Mesenchymal stem cell (in vitro differentiated cells and primary cell): ENCODE measurements at regions not wholly inside any gene's neighbourhood (a gene's known extent, or its start where the extent isn't known, plus 50 kb on each side); places are given as distances from the start of the nearest gene placed in this dataset.

Experiments used
- DNase-seq: peaks from one replicate; pipeline ENCODE4 v3.0.0-alpha.2; 2013
- H2AFZ ChIP-seq: one replicate; pipeline ENCODE4 v1.6.1; 2013; ENCODE audit warnings: low read depth, mild to moderate bottlenecking, control low read depth, inconsistent platforms, low read length, moderate library complexity
- H2AK5ac ChIP-seq: 2 replicates; pipeline ENCODE4 v1.6.1; 2013; ENCODE audit warnings: low read length, moderate library complexity, mild to moderate bottlenecking, inconsistent platforms; ENCODE audit not compliant: severe bottlenecking
- H2BK120ac ChIP-seq: one replicate; pipeline ENCODE4 v1.6.1; 2013; ENCODE audit warnings: low read depth, mild to moderate bottlenecking, inconsistent platforms, low read length, moderate library complexity
- H2BK12ac ChIP-seq, 2 experiments: one replicate each; pipeline ENCODE4 v1.6.1; 2013; ENCODE audit warnings: inconsistent platforms in 2 of 2, low read length in 2 of 2, mild to moderate bottlenecking in 2 of 2, moderate library complexity in 2 of 2, control low read depth in 1 of 2
- H2BK15ac ChIP-seq: one replicate; pipeline ENCODE4 v1.6.1; 2013; ENCODE audit warnings: mild to moderate bottlenecking, low read depth, inconsistent platforms; ENCODE audit not compliant: poor library complexity, severe bottlenecking
- H2BK5ac ChIP-seq: 2 replicates; pipeline ENCODE4 v1.6.1; 2013; ENCODE audit warnings: low read depth, mild to moderate bottlenecking, low read length, control low read depth, inconsistent platforms; ENCODE audit not compliant: poor library complexity, severe bottlenecking
- H3K14ac ChIP-seq, 2 experiments: one replicate each; pipeline ENCODE4 v1.6.1; 2013; ENCODE audit warnings: inconsistent platforms in 2 of 2, low read length in 2 of 2, control low read depth in 1 of 2, mild to moderate bottlenecking in 1 of 2, moderate library complexity in 1 of 2
- H3K18ac ChIP-seq, 2 experiments: one replicate each; pipeline ENCODE4 v1.6.1; 2013; ENCODE audit warnings: inconsistent platforms in 2 of 2, low read length in 2 of 2, control low read depth in 1 of 2, low read depth in 1 of 2, mild to moderate bottlenecking in 1 of 2
- H3K23ac ChIP-seq, 2 experiments: one replicate each; pipeline ENCODE4 v1.6.1; 2013; ENCODE audit warnings: inconsistent platforms in 2 of 2, low read length in 2 of 2, mild to moderate bottlenecking in 2 of 2, moderate library complexity in 2 of 2, control low read depth in 1 of 2
- H3K27ac ChIP-seq: 2 replicates; pipeline ENCODE4 v1.5.1; 2013; ENCODE audit warnings: mild to moderate bottlenecking, moderate library complexity, low read length, control low read depth, inconsistent platforms; ENCODE audit not compliant: poor library complexity, severe bottlenecking
- H3K27me3 ChIP-seq, 2 experiments: 2 replicates each; pipeline versions ENCODE4 v1.6.1 to v1.7.0; 2013; ENCODE audit warnings: low read length in 2 of 2, mild to moderate bottlenecking in 2 of 2, moderate library complexity in 2 of 2, control low read depth in 1 of 2, inconsistent platforms in 1 of 2; ENCODE audit not compliant: control insufficient read depth in 1 of 2, insufficient read depth in 1 of 2
- H3K36me3 ChIP-seq, 2 experiments: 2 replicates each; pipeline versions ENCODE4 v1.6.1 to v1.7.0; 2013; ENCODE audit warnings: low read length in 2 of 2, control low read depth in 1 of 2, inconsistent platforms in 1 of 2, low read depth in 1 of 2, mild to moderate bottlenecking in 1 of 2; ENCODE audit not compliant: insufficient read depth in 2 of 2, control insufficient read depth in 1 of 2
- H3K4ac ChIP-seq, 2 experiments: one replicate each; pipeline ENCODE4 v1.6.1; 2013; ENCODE audit warnings: inconsistent platforms in 2 of 2, low read length in 2 of 2, mild to moderate bottlenecking in 2 of 2, moderate library complexity in 2 of 2, control low read depth in 1 of 2, low read depth in 1 of 2
- H3K4me1 ChIP-seq: 2 replicates; pipeline ENCODE4 v1.6.1; 2013; ENCODE audit warnings: low read depth, low read length, control low read depth; ENCODE audit not compliant: control insufficient read depth, insufficient read depth
- H3K4me2 ChIP-seq: 2 replicates; pipeline ENCODE4 v1.6.1; 2013; ENCODE audit warnings: low read length, mild to moderate bottlenecking, inconsistent platforms; ENCODE audit not compliant: poor library complexity, severe bottlenecking
- H3K4me3 ChIP-seq, 2 experiments: 2 replicates each; pipeline versions ENCODE4 v1.5.1 to v1.7.0; 2013; ENCODE audit warnings: low read length in 2 of 2, mild to moderate bottlenecking in 2 of 2, control low read depth in 1 of 2, low read depth in 1 of 2; ENCODE audit not compliant: insufficient read depth in 1 of 2
- H3K79me1 ChIP-seq: replicated peaks from 2 replicates; pipeline ENCODE4 v1.6.1; 2013; ENCODE audit warnings: mild to moderate bottlenecking, control low read depth, low read length, inconsistent platforms; ENCODE audit not compliant: poor library complexity, severe bottlenecking
- H3K9ac ChIP-seq: 2 replicates; pipeline ENCODE4 v1.7.0; 2013; ENCODE audit warnings: mild to moderate bottlenecking, low read length, moderate library complexity
- H3K9me3 ChIP-seq: 2 replicates; pipeline ENCODE4 v1.7.0; 2013; ENCODE audit warnings: mild to moderate bottlenecking, low read length; ENCODE audit not compliant: control insufficient read depth
- H4K8ac ChIP-seq: one replicate; pipeline ENCODE4 v1.6.1; 2013; ENCODE audit warnings: inconsistent platforms, mild to moderate bottlenecking, low read length, moderate library complexity
- H4K91ac ChIP-seq: one replicate; pipeline ENCODE4 v1.6.1; 2013; ENCODE audit warnings: mild to moderate bottlenecking, low read length, inconsistent platforms
- WGBS: methylation state at CpG from one replicate; pipeline ENCODE4 v1.1.7; 2013; ENCODE audit warnings: mixed read lengths; 5-methylcytosine and 5-hydroxymethylcytosine counted together

DNA sequence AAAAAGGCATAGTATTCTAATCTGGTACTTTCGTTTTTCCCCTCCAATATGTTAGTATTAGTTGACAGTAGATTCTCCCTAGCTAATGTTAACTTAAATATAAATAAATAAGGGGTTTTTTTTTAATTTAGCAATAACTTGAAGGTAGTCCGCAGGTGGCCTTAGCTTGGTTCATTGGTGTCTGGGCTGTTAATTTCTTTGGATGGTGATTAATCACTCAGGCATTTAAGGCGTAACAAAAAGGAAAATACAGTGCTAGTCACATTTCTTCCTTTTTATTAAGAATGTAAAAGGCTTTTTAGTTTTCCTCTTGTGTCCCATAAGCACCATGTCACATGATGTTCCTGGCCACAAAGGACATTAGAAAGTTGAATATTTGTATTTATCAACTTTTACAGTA lies 161.0 kb upstream of the POT1 start:
- no peak overlapping the region for H3K4me3 ChIP-seq
- no peak overlapping the region for H2BK120ac ChIP-seq
- no peak for DNase-seq
- H3K36me3 ChIP-seq = no peaks in the 10 kb centered on the region
- 100% methylated on average over 1 of the region's 3 CpGs for WGBS
- H3K27me3 ChIP-seq = no peaks in the 10 kb centered on the region
- H3K4me2 ChIP-seq = no peak overlapping the region
- H3K9me3 ChIP-seq = no peaks in the 10 kb centered on the region
- no peak overlapping the region for H4K91ac ChIP-seq
- no peak overlapping the region for H2BK12ac ChIP-seq
- no peak overlapping the region for H3K18ac ChIP-seq
- H3K4me1 ChIP-seq = no peaks in the 10 kb centered on the region
- H3K9ac ChIP-seq = no peak overlapping the region
- no peak overlapping the region for H2BK15ac ChIP-seq
- H2BK5ac ChIP-seq = no peak overlapping the region
- no peak overlapping the region for H2AFZ ChIP-seq
- no peak overlapping the region for H3K23ac ChIP-seq
- no peak overlapping the region for H4K8ac ChIP-seq
- no peak overlapping the region for H2AK5ac ChIP-seq
- H3K14ac ChIP-seq = no peak overlapping the region
- H3K4ac ChIP-seq = no peak overlapping the region
- H3K27ac ChIP-seq = no peak overlapping the region
- H3K79me1 ChIP-seq = no peaks in the 10 kb centered on the region

DNA sequence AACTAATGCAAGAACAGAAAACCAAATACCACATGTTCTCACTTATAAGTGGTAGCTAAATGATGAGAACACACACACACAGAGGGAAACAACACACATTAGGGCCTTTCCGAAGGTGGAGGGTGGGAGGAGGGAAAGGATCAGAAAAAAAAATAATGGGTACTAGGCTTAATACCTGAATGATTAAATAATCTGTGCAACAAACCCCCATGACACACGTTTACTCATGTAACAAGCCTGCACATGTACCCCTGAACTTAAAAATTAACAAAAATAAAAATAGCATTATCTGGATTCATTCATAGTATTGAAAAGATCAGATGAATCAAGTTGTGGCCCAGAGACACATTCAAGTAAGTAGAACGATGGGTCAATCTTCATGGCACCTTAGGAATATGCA lies 159.5 kb upstream of the POT1 start:
- H4K91ac ChIP-seq = no peak overlapping the region
- H3K79me1 ChIP-seq = no peaks in the 10 kb centered on the region
- WGBS = 100% methylated on average over 1 of the region's 3 CpGs
- no peak overlapping the region for H3K9ac ChIP-seq
- no peak overlapping the region for H3K23ac ChIP-seq
- H2BK12ac ChIP-seq = no peak overlapping the region
- H2AFZ ChIP-seq = no peak overlapping the region
- DNase-seq = no peak
- H3K27me3 ChIP-seq = no peaks in the 10 kb centered on the region
- no peak overlapping the region for H2AK5ac ChIP-seq
- no peaks in the 10 kb centered on the region for H3K4me1 ChIP-seq
- no peaks in the 10 kb centered on the region for H3K36me3 ChIP-seq
- H3K14ac ChIP-seq = no peak overlapping the region
- H3K27ac ChIP-seq = no peak overlapping the region
- no peak overlapping the region for H3K4ac ChIP-seq
- H3K4me2 ChIP-seq = no peak overlapping the region
- no peak overlapping the region for H2BK5ac ChIP-seq
- H3K18ac ChIP-seq = no peak overlapping the region
- H2BK15ac ChIP-seq = no peak overlapping the region
- H2BK120ac ChIP-seq = no peak overlapping the region
- no peak overlapping the region for H3K4me3 ChIP-seq
- no peaks in the 10 kb centered on the region for H3K9me3 ChIP-seq
- no peak overlapping the region for H4K8ac ChIP-seq

DNA sequence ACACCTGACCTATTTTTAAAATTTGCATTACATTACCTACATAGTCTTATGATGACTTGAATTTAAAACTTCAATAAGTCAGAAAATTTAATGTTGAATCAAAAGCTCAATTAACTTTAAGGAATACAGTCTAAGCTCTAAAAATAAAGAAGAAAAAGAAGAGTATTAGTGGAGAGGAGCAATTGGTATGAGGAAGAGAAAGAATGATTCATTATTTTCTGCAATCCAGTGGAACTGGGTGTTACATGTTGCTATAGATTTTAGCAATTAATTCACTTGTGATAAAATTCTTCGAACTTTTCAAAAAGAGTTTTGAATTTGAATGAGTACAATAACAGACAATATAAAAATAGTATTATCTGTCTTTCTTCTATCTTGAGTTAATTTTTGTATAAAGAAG lies 158.9 kb upstream of the POT1 start:
- Histone ChIP-seq H2AK5ac (no peak overlapping the region), H3K4ac (no peak overlapping the region), H3K27ac (no peak overlapping the region), H3K4me2 (no peak overlapping the region), H2BK120ac (no peak overlapping the region), H3K4me1 (no peaks in the 10 kb centered on the region), H2BK12ac (no peak overlapping the region), H3K9ac (no peak overlapping the region), H2BK15ac (no peak overlapping the region), H3K18ac (no peak overlapping the region), H3K36me3 (no peaks in the 10 kb centered on the region), H4K8ac (no peak overlapping the region), H3K27me3 (no peaks in the 10 kb centered on the region), H2BK5ac (no peak overlapping the region), H3K79me1 (no peaks in the 10 kb centered on the region), H3K14ac (no peak overlapping the region), H3K4me3 (no peak overlapping the region), H4K91ac (no peak overlapping the region), H3K23ac (no peak overlapping the region), H3K9me3 (no peaks in the 10 kb centered on the region), H2AFZ (no peak overlapping the region)
- no CpG with 5 or more reads among the region's 1 CpG for WGBS
- no peak for DNase-seq

DNA sequence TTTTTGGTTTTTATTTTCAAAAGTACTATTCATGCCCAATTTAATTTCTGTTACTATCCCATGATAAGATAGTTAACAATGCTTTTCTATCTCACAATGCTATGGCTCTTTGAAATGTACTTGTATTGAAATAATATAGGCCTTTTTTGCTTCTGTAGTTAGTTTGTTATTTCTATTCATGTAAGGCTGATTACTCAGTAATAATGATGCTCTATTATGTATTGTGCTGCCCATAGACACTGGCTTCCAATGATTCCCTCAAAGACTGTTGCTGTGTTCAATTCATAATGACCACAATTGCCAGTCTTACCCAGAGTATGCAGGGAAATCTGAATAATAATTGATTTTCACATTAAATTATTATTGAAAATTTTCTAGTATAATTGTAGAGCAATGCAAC lies 155.5 kb upstream of the POT1 start:
- Histone ChIP-seq H3K23ac (no peak overlapping the region), H2BK12ac (no peak overlapping the region), H3K27ac (no peak overlapping the region), H2AFZ (no peak overlapping the region), H3K4me2 (no peak overlapping the region), H3K4me1 (no peaks in the 10 kb centered on the region), H2BK120ac (no peak overlapping the region), H3K14ac (no peak overlapping the region), H3K18ac (no peak overlapping the region), H3K79me1 (no peaks in the 10 kb centered on the region), H4K8ac (no peak overlapping the region), H2BK15ac (no peak overlapping the region), H2AK5ac (no peak overlapping the region), H3K4me3 (no peak overlapping the region), H4K91ac (no peak overlapping the region), H3K27me3 (no peaks in the 10 kb centered on the region), H2BK5ac (no peak overlapping the region), H3K36me3 (no peaks in the 10 kb centered on the region), H3K4ac (no peak overlapping the region), H3K9ac (no peak overlapping the region), H3K9me3 (no peaks in the 10 kb centered on the region)
- DNase-seq = no peak
